Activated CD4-positive, alpha-beta T cell treated with anti-CD3 and anti-CD28 coated beads, Interleukin-2, Interleukin-4, amounts not matched to agents 100 ng/mL and 50 ng/mL, durations not matched to agents 16 hours and 8 hours (primary cell): ENCODE measurements at regions not wholly inside any gene's neighbourhood (a gene's known extent, or its start where the extent isn't known, plus 50 kb on each side); places are given as distances from the start of the nearest gene placed in this dataset.
"Not testable (repeated sequence)": the region's sequence is repeated elsewhere in the genome, so short reads cannot be mapped to it uniquely, and the experiment has no call there.

Source experiments
- DNase-seq: peaks from one replicate; pipeline ENCODE4 v3.0.0-alpha.2; 2020; ENCODE audit warnings: low spot score

GRCh38 chr1:67482733-67483482 lies 52.7 kb upstream of the SERBP1 start:
- no peak for DNase-seq

GRCh38 chr1:67484492-67484891 lies 54.3 kb upstream of the SERBP1 start:
- no peak for DNase-seq

GRCh38 chr1:67485046-67485811 lies 55.0 kb upstream of the SERBP1 start:
- no peak for DNase-seq

- DNase-seq, result no peak
Measured at GRCh38 chr1:67489643-67490042, 59.4 kb upstream of the SERBP1 start.

GRCh38 chr1:67491280-67491679 lies 61.1 kb upstream of the SERBP1 start:
- no peak for DNase-seq

GRCh38 chr1:67493148-67493547 lies 62.9 kb upstream of the SERBP1 start:
- DNase-seq, result no peak

GRCh38 chr1:67495327-67495726 lies 65.1 kb upstream of the SERBP1 start:
- DNase-seq, result no peak

- no peak for DNase-seq
Measured at GRCh38 chr1:67496329-67496728, 66.1 kb upstream of the SERBP1 start.

- peak; percentile 93 for DNase-seq
Measured at GRCh38 chr1:67500413-67500959, 70.3 kb upstream of the SERBP1 start.

- DNase-seq, result no peak
Measured at GRCh38 chr1:67503974-67504373, 73.8 kb upstream of the SERBP1 start.

GRCh38 chr1:67513392-67514294 lies 83.4 kb upstream of the SERBP1 start:
- DNase-seq, result not testable (repeated sequence)

GRCh38 chr1:67514300-67514699 lies 84.1 kb upstream of the SERBP1 start:
- DNase-seq, result no peak

GRCh38 chr1:67514786-67515185 lies 84.6 kb upstream of the SERBP1 start:
- no peak for DNase-seq

- no peak for DNase-seq
Measured at GRCh38 chr1:67515324-67516080, 85.3 kb upstream of the SERBP1 start.

- DNase-seq, result no peak
Measured at GRCh38 chr1:67517046-67517445, 86.8 kb upstream of the SERBP1 start.

- no peak for DNase-seq
Measured at GRCh38 chr1:67522001-67522441, 91.8 kb upstream of the SERBP1 start.

GRCh38 chr1:67522793-67523192 lies 92.6 kb upstream of the SERBP1 start:
- no peak for DNase-seq

GRCh38 chr1:67524143-67525052 lies 94.2 kb upstream of the SERBP1 start:
- DNase-seq, result no peak

- DNase-seq, result no peak
Measured at GRCh38 chr1:67525053-67525760, 95.0 kb upstream of the SERBP1 start.

- no peak for DNase-seq
Measured at GRCh38 chr1:67528141-67528540, 97.9 kb upstream of the SERBP1 start.
